ENCODE measurements at regions not wholly inside any gene's neighbourhood (a gene's known extent, or its start where the extent isn't known, plus 50 kb on each side); places are given as distances from the start of the nearest gene placed in this dataset.

- no peak for TF ChIP-seq POLR2A (IDR thresholded peaks at IDR 0.05; ENCODE audit: control extremely low read depth in 1 of 2, low read depth in 2 of 2, low read length in 2 of 2)
- TF ChIP-seq RFX5 (IDR thresholded peaks at IDR 0.05; ENCODE audit: borderline replicate concordance, low read depth, low read length) = no peak
- TF ChIP-seq SP2 (IDR thresholded peaks at IDR 0.05; ENCODE audit: low read length) = no peak
- no peak for TF ChIP-seq PHF8 (conservative IDR thresholded peaks at IDR 0.05; ENCODE audit: low read depth, low read length)
- TF ChIP-seq, protein P1, sequence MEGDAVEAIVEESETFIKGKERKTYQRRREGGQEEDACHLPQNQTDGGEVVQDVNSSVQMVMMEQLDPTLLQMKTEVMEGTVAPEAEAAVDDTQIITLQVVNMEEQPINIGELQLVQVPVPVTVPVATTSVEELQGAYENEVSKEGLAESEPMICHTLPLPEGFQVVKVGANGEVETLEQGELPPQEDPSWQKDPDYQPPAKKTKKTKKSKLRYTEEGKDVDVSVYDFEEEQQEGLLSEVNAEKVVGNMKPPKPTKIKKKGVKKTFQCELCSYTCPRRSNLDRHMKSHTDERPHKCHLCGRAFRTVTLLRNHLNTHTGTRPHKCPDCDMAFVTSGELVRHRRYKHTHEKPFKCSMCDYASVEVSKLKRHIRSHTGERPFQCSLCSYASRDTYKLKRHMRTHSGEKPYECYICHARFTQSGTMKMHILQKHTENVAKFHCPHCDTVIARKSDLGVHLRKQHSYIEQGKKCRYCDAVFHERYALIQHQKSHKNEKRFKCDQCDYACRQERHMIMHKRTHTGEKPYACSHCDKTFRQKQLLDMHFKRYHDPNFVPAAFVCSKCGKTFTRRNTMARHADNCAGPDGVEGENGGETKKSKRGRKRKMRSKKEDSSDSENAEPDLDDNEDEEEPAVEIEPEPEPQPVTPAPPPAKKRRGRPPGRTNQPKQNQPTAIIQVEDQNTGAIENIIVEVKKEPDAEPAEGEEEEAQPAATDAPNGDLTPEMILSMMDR (IDR thresholded peaks at IDR 0.05; ENCODE audit: control extremely low read depth in 1 of 3, insufficient read depth in 1 of 3, low read depth in 1 of 3, low read length in 3 of 3) = no peak
Measured at GRCh38 chr10:105988848-105989247, 1175.7 kb downstream of the SORCS1 start.
